A673 (cell line): ENCODE measurements at regions not wholly inside any gene's neighbourhood (a gene's known extent, or its start where the extent isn't known, plus 50 kb on each side); places are given as distances from the start of the nearest gene placed in this dataset.

Source experiments
- CTCF ChIP-seq: fragments of 300-800, 200-600 bp; sonication (generic); conservative IDR thresholded peaks from 2 replicates; pipeline ENCODE4 v1.5.1; 2017; ENCODE audit warnings: low read depth, mild to moderate bottlenecking, antibody characterized with exemption, low read length, moderate library complexity, mixed read lengths
- EZH2 ChIP-seq: fragments of 200-600 bp; sonication (generic); IDR thresholded peaks from 2 replicates; pipeline ENCODE4 v1.6.1; 2017; ENCODE audit warnings: borderline replicate concordance, low read depth, mild to moderate bottlenecking, mixed read lengths, antibody characterized with exemption, low read length; ENCODE audit not compliant: poor library complexity, severe bottlenecking

GRCh38 chr13:112168761-112169160 is 101.8 kb downstream of the SOX1 start:
- no peak for TF ChIP-seq CTCF
- no peak for TF ChIP-seq EZH2
